ENCODE measurements at regions not wholly inside any gene's neighbourhood (a gene's known extent, or its start where the extent isn't known, plus 50 kb on each side); places are given as distances from the start of the nearest gene placed in this dataset.

GRCh38 chr17:65389949-65390348, 171.5 kb downstream of the AXIN2 start:
- TF ChIP-seq POLR2A (IDR thresholded peaks at IDR 0.05) = no peak
- no peak for TF ChIP-seq CTCF (IDR thresholded peaks at IDR 0.05)

All from breast epithelium (tissue), 3 donors.